Fibroblast of villous mesenchyme (primary cell): ENCODE measurements at regions not wholly inside any gene's neighbourhood (a gene's known extent, or its start where the extent isn't known, plus 50 kb on each side); places are given as distances from the start of the nearest gene placed in this dataset.

Experiments
- DNase-seq: peaks from one replicate; pipeline ENCODE4 v3.0.0-alpha.2; 2010; ENCODE audit warnings: low read depth
- H3K4me3 ChIP-seq: 2 replicates; pipeline ENCODE4 v1.5.1; 2011; ENCODE audit warnings: low read depth, mild to moderate bottlenecking, low read length
- TF ChIP-seq, protein P1 (sequence below): IDR thresholded peaks from 2 replicates; pipeline ENCODE4 v1.5.1; 2012; ENCODE audit warnings: low read depth, mild to moderate bottlenecking, low read length; ENCODE audit not compliant: insufficient read depth

- TF ChIP-seq, protein P1, sequence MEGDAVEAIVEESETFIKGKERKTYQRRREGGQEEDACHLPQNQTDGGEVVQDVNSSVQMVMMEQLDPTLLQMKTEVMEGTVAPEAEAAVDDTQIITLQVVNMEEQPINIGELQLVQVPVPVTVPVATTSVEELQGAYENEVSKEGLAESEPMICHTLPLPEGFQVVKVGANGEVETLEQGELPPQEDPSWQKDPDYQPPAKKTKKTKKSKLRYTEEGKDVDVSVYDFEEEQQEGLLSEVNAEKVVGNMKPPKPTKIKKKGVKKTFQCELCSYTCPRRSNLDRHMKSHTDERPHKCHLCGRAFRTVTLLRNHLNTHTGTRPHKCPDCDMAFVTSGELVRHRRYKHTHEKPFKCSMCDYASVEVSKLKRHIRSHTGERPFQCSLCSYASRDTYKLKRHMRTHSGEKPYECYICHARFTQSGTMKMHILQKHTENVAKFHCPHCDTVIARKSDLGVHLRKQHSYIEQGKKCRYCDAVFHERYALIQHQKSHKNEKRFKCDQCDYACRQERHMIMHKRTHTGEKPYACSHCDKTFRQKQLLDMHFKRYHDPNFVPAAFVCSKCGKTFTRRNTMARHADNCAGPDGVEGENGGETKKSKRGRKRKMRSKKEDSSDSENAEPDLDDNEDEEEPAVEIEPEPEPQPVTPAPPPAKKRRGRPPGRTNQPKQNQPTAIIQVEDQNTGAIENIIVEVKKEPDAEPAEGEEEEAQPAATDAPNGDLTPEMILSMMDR: no peak
- H3K4me3 ChIP-seq: peak overlapping the region; percentile 78
- DNase-seq: peak; percentile 91
Observed at GRCh38 chr17:77376795-77377709, 236.3 kb downstream of the SEC14L1 start.

DNA sequence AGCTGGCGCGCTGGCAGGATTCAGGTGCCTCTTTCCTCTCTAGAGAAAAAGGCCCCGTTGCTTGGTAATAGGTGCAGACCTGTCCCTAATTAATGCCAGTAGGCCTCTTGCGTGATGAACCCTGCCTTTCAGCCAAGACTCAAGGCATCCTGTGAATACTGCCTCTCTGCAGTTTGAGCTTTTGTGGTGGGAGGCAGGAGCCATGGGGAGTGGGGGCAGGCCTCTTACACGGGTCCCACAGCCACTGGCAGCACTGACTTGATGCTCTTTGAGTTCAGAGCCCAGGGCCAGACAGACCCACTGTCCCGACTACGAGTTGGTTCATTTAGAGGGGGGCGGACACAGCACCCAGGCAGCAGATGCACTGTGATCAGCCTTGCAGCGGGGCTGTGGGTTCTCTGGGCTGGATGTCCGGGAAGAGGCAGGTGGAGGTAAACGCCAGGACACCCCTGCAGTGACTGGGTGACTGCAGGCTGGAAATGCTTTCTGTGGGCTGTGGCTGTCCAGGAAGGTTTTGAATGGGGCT is 237.0 kb downstream of the SEC14L1 start:
- H3K4me3 ChIP-seq: peak overlapping the region; percentile 10
- no peak for DNase-seq
- TF ChIP-seq, protein P1: no peak

GRCh38 chr17:77378318-77379064 is 237.7 kb downstream of the SEC14L1 start:
- H3K4me3 ChIP-seq: no peak overlapping the region
- TF ChIP-seq, protein P1: no peak
- no peak for DNase-seq

DNA sequence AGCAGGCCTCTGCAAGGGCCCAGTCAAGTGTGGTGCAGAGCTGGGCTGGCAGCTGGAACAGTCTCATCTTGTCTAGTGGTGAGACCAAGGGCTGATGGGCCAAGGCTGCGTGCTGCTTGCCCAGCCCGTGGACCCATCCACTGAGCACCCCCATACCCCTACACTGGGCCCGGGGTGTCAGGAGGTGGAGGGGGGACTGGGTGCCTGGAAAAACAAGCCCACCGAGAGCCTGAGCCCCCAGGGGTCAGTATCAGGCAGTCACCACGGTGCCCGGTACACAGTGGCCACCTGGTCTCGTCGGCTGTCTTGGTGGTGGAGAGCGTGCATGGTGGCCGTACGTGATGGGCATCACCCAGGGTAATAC is 238.3 kb downstream of the SEC14L1 start:
- TF ChIP-seq, protein P1: no peak
- DNase-seq: no peak
- H3K4me3 ChIP-seq: no peak overlapping the region

DNA sequence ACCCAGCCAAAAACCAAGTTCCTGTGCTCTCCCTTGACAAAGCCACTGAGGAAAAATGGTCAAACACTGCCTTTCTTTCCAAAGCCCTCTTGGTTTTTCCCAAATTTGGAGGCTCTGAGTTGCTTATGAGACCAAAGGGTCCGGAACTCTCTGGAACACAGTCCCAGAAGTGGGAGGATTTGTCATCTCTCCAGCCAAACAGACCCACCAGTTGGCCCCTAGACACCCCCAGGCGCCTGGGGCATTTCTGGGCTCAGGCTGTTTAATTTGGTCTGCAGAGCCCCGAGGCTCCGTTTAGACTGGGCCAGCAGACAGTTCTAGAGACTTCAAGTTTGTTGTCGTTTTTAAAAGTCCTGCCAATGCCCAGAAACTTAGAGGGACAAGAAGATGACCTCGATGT is 239.1 kb downstream of the SEC14L1 start:
- DNase-seq: no peak
- H3K4me3 ChIP-seq: no peak overlapping the region
- TF ChIP-seq, protein P1: no peak

GRCh38 chr17:77380395-77381184 is 239.8 kb downstream of the SEC14L1 start:
- no peak overlapping the region for H3K4me3 ChIP-seq
- TF ChIP-seq, protein P1: no peak
- DNase-seq: no peak
